Gastroesophageal sphincter (tissue), 4 donors: ENCODE measurements at regions not wholly inside any gene's neighbourhood (a gene's known extent, or its start where the extent isn't known, plus 50 kb on each side); places are given as distances from the start of the nearest gene placed in this dataset.

Source experiments
- ATAC-seq: fragments of 150-250 bp; one replicate; pipeline ENCODE4 v1.9.1; 2016; ENCODE audit warnings: mild to moderate bottlenecking, moderate library complexity
- H3K27ac ChIP-seq, 4 donors: fragments of 200-600 bp; sonication (generic) in 3 of 4; 1 replicate in 3 of 4; 2 replicates in 1 of 4; pipeline ENCODE4 v1.5.1; 2016 to 2019
- H3K27me3 ChIP-seq: fragments of 200-600 bp; sonication (generic); one replicate; pipeline ENCODE4 v1.5.1; 2019
- H3K36me3 ChIP-seq, 2 donors: fragments of 200-600 bp; sonication (generic); one replicate each; pipeline ENCODE4 v1.5.1; 2019; ENCODE audit warnings: control low read depth in 1 of 2
- H3K4me1 ChIP-seq, 3 donors: fragments of 200-600 bp; sonication (generic); 1 replicate in 2 of 3; 2 replicates in 1 of 3; pipeline ENCODE4 v1.5.1; 2016 to 2019; ENCODE audit warnings: control low read depth in 2 of 3
- H3K4me3 ChIP-seq, 2 donors: fragments of 200-600 bp; sonication (generic); one replicate each; pipeline ENCODE4 v1.5.1; 2019; ENCODE audit warnings: mild to moderate bottlenecking in 1 of 2, moderate library complexity in 1 of 2
- H3K9me3 ChIP-seq, 3 donors: fragments of 200-600 bp; sonication (generic); one replicate each; pipeline ENCODE4 v1.5.1; 2017 to 2019; ENCODE audit warnings: control low read depth in 2 of 3
- CTCF ChIP-seq, 4 experiments: fragments of 200-600 bp in 2 of 4; fragments of 450-650 bp in 2 of 4; sonication (generic) in 1 of 4; IDR thresholded peaks; one replicate each; pipeline ENCODE4 v1.5.1; 2017 to 2019; ENCODE audit warnings: antibody characterized with exemption in 4 of 4, mild to moderate bottlenecking in 2 of 4, moderate library complexity in 2 of 4
- EP300 ChIP-seq: sonication (generic); formaldehyde crosslinking; IDR thresholded peaks from one replicate; pipeline ENCODE4 v1.6.1; 2017; ENCODE audit warnings: antibody characterized with exemption, mild to moderate bottlenecking
- POLR2A ChIP-seq, 2 donors: fragments of 450-650 bp; IDR thresholded peaks; one replicate each; pipeline ENCODE4 v1.6.1; 2017; ENCODE audit warnings: antibody characterized with exemption in 2 of 2, mild to moderate bottlenecking in 2 of 2, moderate library complexity in 1 of 2
- POLR2AphosphoS5 ChIP-seq: sonication (generic); formaldehyde crosslinking; IDR thresholded peaks from one replicate; pipeline ENCODE4 v1.6.1; 2017; ENCODE audit warnings: antibody characterized with exemption
- WGBS, 2 donors: methylation state at CpG; one replicate each; pipeline ENCODE4 v1.1.5; 2018; ENCODE audit warnings: low coverage in 1 of 2; 5-methylcytosine and 5-hydroxymethylcytosine counted together

- 39 to 55% methylated on average over 7 of the region's 7 CpGs for WGBS, 2 donors
- Histone ChIP-seq H3K36me3 (no peaks in the 10 kb centered on the region), H3K4me3 (no peak overlapping the region), H3K9me3 (no peaks in the 10 kb centered on the region), H3K27ac (peak overlapping the region in 2 of 4 donors; percentile 2 to 14), H3K4me1 (peaks cover 0 to 10% (median 0%) of the 10 kb centered on the region in 3 donors), H3K27me3 (no peaks in the 10 kb centered on the region)
- TF ChIP-seq POLR2A (IDR thresholded peaks at IDR 0.05) (no peak), EP300 (no peak), CTCF (IDR thresholded peaks at IDR 0.05) (no peak), POLR2AphosphoS5 (no peak)
- no peak for ATAC-seq
Observed at GRCh38 chr10:3692387-3692999, 92.5 kb downstream of the KLF6 start.

- Histone ChIP-seq H3K36me3 (no peaks in the 10 kb centered on the region), H3K4me3 (no peak overlapping the region), H3K27ac (no peak overlapping the region), H3K27me3 (no peaks in the 10 kb centered on the region), H3K4me1 (peaks cover 0 to 10% (median 0%) of the 10 kb centered on the region in 3 donors), H3K9me3 (no peaks in the 10 kb centered on the region)
- ATAC-seq = no peak
- TF ChIP-seq POLR2AphosphoS5 (no peak), POLR2A (IDR thresholded peaks at IDR 0.05) (no peak), EP300 (no peak), CTCF (IDR thresholded peaks at IDR 0.05) (no peak)
- 98% methylated on average over 4 of the region's 8 CpGs; no CpG with 5 or more reads in 1 of the 2 donors for WGBS, 2 donors
Observed at GRCh38 chr10:3691482-3691881, 93.5 kb downstream of the KLF6 start.

DNA sequence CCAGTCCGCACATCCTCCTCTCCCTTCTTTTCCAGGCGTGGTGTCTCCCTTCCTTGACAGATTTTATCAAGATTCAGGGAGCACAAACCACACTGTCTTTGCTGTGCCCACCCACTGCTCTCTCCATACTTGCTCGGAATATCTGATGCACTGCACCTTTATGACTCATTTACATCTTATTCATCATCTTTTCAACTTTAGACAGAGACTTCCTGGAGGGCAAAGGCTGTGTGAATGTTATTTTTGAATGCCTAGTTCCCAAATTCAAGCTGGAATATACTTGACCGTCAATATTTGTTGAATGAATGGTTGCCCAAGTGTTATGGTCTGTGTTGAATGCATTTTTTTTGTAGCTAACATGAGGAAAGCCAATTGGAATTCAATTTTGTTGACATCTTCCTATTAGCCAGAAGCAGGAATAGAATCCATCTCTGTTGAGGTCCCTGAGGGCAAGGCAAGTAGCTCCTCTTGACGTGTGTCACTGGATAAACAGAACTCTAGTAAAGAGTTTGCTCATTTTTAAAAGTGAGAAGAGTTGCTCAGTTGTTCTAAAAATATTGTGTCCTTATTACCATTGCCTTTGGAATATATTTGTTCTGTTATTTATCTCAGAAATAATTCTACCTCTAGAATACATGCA is 95.0 kb downstream of the KLF6 start:
- Histone ChIP-seq H3K9me3 (no peaks in the 10 kb centered on the region), H3K4me3 (no peak overlapping the region), H3K27ac (no peak overlapping the region), H3K27me3 (no peaks in the 10 kb centered on the region), H3K36me3 (no peaks in the 10 kb centered on the region), H3K4me1 (peaks cover 0 to 10% (median 0%) of the 10 kb centered on the region in 3 donors)
- ATAC-seq = no peak
- TF ChIP-seq POLR2AphosphoS5 = no peak
- WGBS, 2 donors = 77 to 88% methylated on average over 4 to 5 of the region's 5 CpGs

- TF ChIP-seq CTCF (IDR thresholded peaks at IDR 0.05) (no peak), EP300 (no peak)
- H3K4me1 ChIP-seq = peaks cover 0 to 7% (median 0%) of the 10 kb centered on the region in 3 donors
- ATAC-seq = no peak
- H3K4me3 ChIP-seq = no peak overlapping the region
- H3K27ac ChIP-seq = no peak overlapping the region
- 93 to 95% methylated on average over 3 to 5 of the region's 5 CpGs for WGBS, 2 donors
- H3K36me3 ChIP-seq = no peaks in the 10 kb centered on the region
- no peaks in the 10 kb centered on the region for H3K9me3 ChIP-seq
- no peaks in the 10 kb centered on the region for H3K27me3 ChIP-seq
Observed at GRCh38 chr10:3687510-3688081, 97.4 kb downstream of the KLF6 start.

DNA sequence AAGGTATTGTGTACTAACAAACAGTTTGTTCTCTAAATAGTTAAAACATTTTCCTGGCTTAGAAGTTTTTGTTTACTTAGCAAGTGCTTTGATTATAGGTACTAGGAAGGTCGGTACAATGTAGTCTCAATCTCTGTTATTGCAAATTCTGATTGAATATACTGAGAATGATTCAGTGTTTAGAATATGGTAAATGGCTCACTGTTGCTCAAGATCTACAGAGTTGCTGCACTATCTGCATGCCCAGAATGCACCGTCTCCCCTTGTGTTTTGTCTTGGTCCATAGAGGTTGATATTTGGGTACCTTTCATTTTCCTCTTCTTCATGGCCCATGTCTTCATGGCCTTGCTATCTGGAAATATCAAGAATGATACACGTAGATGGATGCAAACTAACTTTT is 99.6 kb downstream of the KLF6 start:
- H3K27ac ChIP-seq = no peak overlapping the region
- no peaks in the 10 kb centered on the region for H3K9me3 ChIP-seq
- H3K27me3 ChIP-seq = no peaks in the 10 kb centered on the region
- no peaks in the 10 kb centered on the region for H3K36me3 ChIP-seq
- H3K4me3 ChIP-seq = no peak overlapping the region
- H3K4me1 ChIP-seq = no peaks in the 10 kb centered on the region
- no peak for TF ChIP-seq POLR2AphosphoS5
- 65 to 75% methylated on average over 2 to 3 of the region's 3 CpGs for WGBS, 2 donors
- no peak for ATAC-seq

GRCh38 chr10:3684891-3685290 is 100.1 kb downstream of the KLF6 start:
- no peak for ATAC-seq
- no peaks in the 10 kb centered on the region for H3K9me3 ChIP-seq
- 28 to 53% methylated on average over 2 of the region's 2 CpGs for WGBS, 2 donors
- H3K36me3 ChIP-seq = no peaks in the 10 kb centered on the region
- no peak for TF ChIP-seq EP300
- TF ChIP-seq POLR2A (IDR thresholded peaks at IDR 0.05) = no peak
- no peak for TF ChIP-seq POLR2AphosphoS5
- no peak for TF ChIP-seq CTCF (IDR thresholded peaks at IDR 0.05)
- H3K27ac ChIP-seq = no peak overlapping the region
- H3K27me3 ChIP-seq = no peaks in the 10 kb centered on the region
- no peak overlapping the region for H3K4me3 ChIP-seq
- H3K4me1 ChIP-seq = no peaks in the 10 kb centered on the region
